Neural crest cell (in vitro differentiated cells): ENCODE measurements at regions not wholly inside any gene's neighbourhood (a gene's known extent, or its start where the extent isn't known, plus 50 kb on each side); places are given as distances from the start of the nearest gene placed in this dataset.

ENCODE experiments used
- DNase-seq: peaks from one replicate; pipeline ENCODE4 v3.0.0; 2021; ENCODE audit warnings: low read depth, mixed read lengths, low spot score
- H3K27ac Mint-ChIP-seq: one replicate; pipeline ENCODE4 v1.8.0; 2021; ENCODE audit warnings: mild to moderate bottlenecking, mixed read lengths; ENCODE audit not compliant: unreplicated experiment
- H3K27me3 Mint-ChIP-seq: 2 replicates; pipeline ENCODE4 v1.8.0; 2021; ENCODE audit warnings: low read depth, mild to moderate bottlenecking, mixed read lengths
- H3K36me3 Mint-ChIP-seq: 2 replicates; pipeline ENCODE4 v1.8.0; 2021; ENCODE audit warnings: low read depth, mild to moderate bottlenecking, mixed read lengths
- H3K4me1 Mint-ChIP-seq: 2 replicates; pipeline ENCODE4 v1.8.0; 2021; ENCODE audit warnings: mixed read lengths
- H3K4me3 Mint-ChIP-seq: one replicate; pipeline ENCODE4 v1.8.0; 2021; ENCODE audit warnings: mild to moderate bottlenecking, mixed read lengths
- H3K9me3 Mint-ChIP-seq: 2 replicates; pipeline ENCODE4 v1.8.0; 2021; ENCODE audit warnings: mixed read lengths
- CTCF ChIP-seq: fragments of 200-600 bp; sonication (generic); conservative IDR thresholded peaks from 2 replicates; pipeline ENCODE4 v1.5.0; 2021; ENCODE audit warnings: antibody characterized with exemption, mild to moderate bottlenecking

- Mint-ChIP-seq H3K9me3 (no peaks in the 10 kb centered on the region), H3K36me3 (no peaks in the 10 kb centered on the region), H3K27ac (no peak overlapping the region), H3K4me3 (no peak overlapping the region), H3K27me3 (peaks cover 5% of the 10 kb centered on the region), H3K4me1 (no peaks in the 10 kb centered on the region)
- DNase-seq: peak; percentile 4
- peak; percentile 21 for TF ChIP-seq CTCF
Measured at GRCh38 chr11:36792996-36793914, 195.2 kb upstream of the RAG2 start.

- Mint-ChIP-seq H3K4me1 (no peaks in the 10 kb centered on the region), H3K36me3 (no peaks in the 10 kb centered on the region), H3K27me3 (peaks cover 7% of the 10 kb centered on the region), H3K4me3 (no peak overlapping the region), H3K9me3 (peaks cover 2% of the 10 kb centered on the region), H3K27ac (no peak overlapping the region)
- DNase-seq: no peak
- no peak for TF ChIP-seq CTCF
Measured at GRCh38 chr11:36791957-36792356, 193.9 kb upstream of the RAG2 start.

- peaks cover 4% of the 10 kb centered on the region for H3K4me1 Mint-ChIP-seq
- DNase-seq: no peak
- peaks cover 2% of the 10 kb centered on the region for H3K9me3 Mint-ChIP-seq
- TF ChIP-seq CTCF: no peak
- no peak overlapping the region for H3K4me3 Mint-ChIP-seq
- H3K27me3 Mint-ChIP-seq: peaks cover 10% of the 10 kb centered on the region
- H3K27ac Mint-ChIP-seq: no peak overlapping the region
- H3K36me3 Mint-ChIP-seq: no peaks in the 10 kb centered on the region
Measured at GRCh38 chr11:36790526-36790925, 192.5 kb upstream of the RAG2 start.

GRCh38 chr11:36783808-36784207 lies 185.8 kb upstream of the RAG2 start:
- no peak for TF ChIP-seq CTCF
- peaks cover 2% of the 10 kb centered on the region for H3K9me3 Mint-ChIP-seq
- no peak for DNase-seq
- no peak overlapping the region for H3K4me3 Mint-ChIP-seq
- no peaks in the 10 kb centered on the region for H3K36me3 Mint-ChIP-seq
- peaks cover 22% of the 10 kb centered on the region for H3K27me3 Mint-ChIP-seq
- H3K27ac Mint-ChIP-seq: no peak overlapping the region
- H3K4me1 Mint-ChIP-seq: peaks cover 4% of the 10 kb centered on the region

- Mint-ChIP-seq H3K4me3 (no peak overlapping the region), H3K9me3 (no peaks in the 10 kb centered on the region), H3K27me3 (peaks cover 17% of the 10 kb centered on the region), H3K36me3 (no peaks in the 10 kb centered on the region), H3K4me1 (no peaks in the 10 kb centered on the region), H3K27ac (no peak overlapping the region)
- no peak for TF ChIP-seq CTCF
- no peak for DNase-seq
Measured at GRCh38 chr11:36779791-36780190, 181.8 kb upstream of the RAG2 start.
